ENCODE measurements at regions not wholly inside any gene's neighbourhood (a gene's known extent, or its start where the extent isn't known, plus 50 kb on each side); places are given as distances from the start of the nearest gene placed in this dataset.

- peaks cover 16% of the 10 kb centered on the region for H3K27me3 Mint-ChIP-seq (ENCODE audit: low read depth, unreplicated experiment)
- no peaks in the 10 kb centered on the region for H3K9me3 Mint-ChIP-seq (ENCODE audit: unreplicated experiment)
Measured at GRCh38 chr15:93300796-93301195, 211.8 kb upstream of the RGMA start.

GRCh38 chr15:93299675-93300074, 210.7 kb upstream of the RGMA start:
- Mint-ChIP-seq H3K4me1 (ENCODE audit: low read depth, unreplicated experiment) (no peaks in the 10 kb centered on the region), H3K36me3 (ENCODE audit: low read depth, unreplicated experiment) (no peaks in the 10 kb centered on the region), H3K27me3 (ENCODE audit: low read depth, unreplicated experiment) (peaks cover 9% of the 10 kb centered on the region), H3K27ac (ENCODE audit: unreplicated experiment) (no peak overlapping the region), H3K4me3 (ENCODE audit: unreplicated experiment) (no peak overlapping the region), H3K9me3 (ENCODE audit: unreplicated experiment) (no peaks in the 10 kb centered on the region)
- DNase-seq (ENCODE audit: low read depth) (no peak), FAIRE-seq (no peak)
- Histone ChIP-seq H3K4me2 (ENCODE audit: low read length) (no peak overlapping the region), H3K9me3 (ENCODE audit: insufficient read depth, low read depth, low read length) (no peaks in the 10 kb centered on the region), H2AFZ (ENCODE audit: low read depth, low read length) (no peak overlapping the region), H3K4me1 (ENCODE audit: insufficient read depth, low read length) (no peaks in the 10 kb centered on the region), H3K36me3 (ENCODE audit: insufficient read depth, low read length) (no peaks in the 10 kb centered on the region), H3K27me3 (ENCODE audit: insufficient read depth, low read length) (no peaks in the 10 kb centered on the region), H4K20me1 (ENCODE audit: insufficient read depth, low read length) (no peaks in the 10 kb centered on the region), H3K4me3 (ENCODE audit: insufficient read depth, low read depth, low read length) (no peak overlapping the region), H3K9ac (ENCODE audit: low read length) (no peak overlapping the region), H3K27ac (ENCODE audit: low read depth, low read length) (no peak overlapping the region), H3K79me2 (ENCODE audit: insufficient read depth, low read length) (no peaks in the 10 kb centered on the region)
- TF ChIP-seq CTCF (IDR thresholded peaks at IDR 0.05; ENCODE audit: insufficient read depth, low read depth, low read length), result no peak
- no peak for TF ChIP-seq EZH2 (IDR thresholded peaks at IDR 0.05; ENCODE audit: insufficient read depth, low read length)

More at GRCh38 chr15:93300796-93301195, 211.8 kb upstream of the RGMA start:
- Histone ChIP-seq H3K4me3 (ENCODE audit: insufficient read depth, low read depth, low read length) (no peak overlapping the region), H3K36me3 (ENCODE audit: insufficient read depth, low read length) (no peaks in the 10 kb centered on the region), H2AFZ (ENCODE audit: low read depth, low read length) (no peak overlapping the region), H3K27ac (ENCODE audit: low read depth, low read length) (no peak overlapping the region), H3K9ac (ENCODE audit: low read length) (no peak overlapping the region), H3K4me1 (ENCODE audit: insufficient read depth, low read length) (no peaks in the 10 kb centered on the region), H3K27me3 (ENCODE audit: insufficient read depth, low read length) (no peaks in the 10 kb centered on the region), H4K20me1 (ENCODE audit: insufficient read depth, low read length) (no peaks in the 10 kb centered on the region), H3K79me2 (ENCODE audit: insufficient read depth, low read length) (no peaks in the 10 kb centered on the region), H3K9me3 (ENCODE audit: insufficient read depth, low read depth, low read length) (no peaks in the 10 kb centered on the region), H3K4me2 (ENCODE audit: low read length) (no peak overlapping the region)
- H3K27ac Mint-ChIP-seq (ENCODE audit: unreplicated experiment), result no peak overlapping the region
- no peaks in the 10 kb centered on the region for H3K36me3 Mint-ChIP-seq (ENCODE audit: low read depth, unreplicated experiment)
- no peak overlapping the region for H3K4me3 Mint-ChIP-seq (ENCODE audit: unreplicated experiment)
- DNase-seq (ENCODE audit: low read depth) (no peak), FAIRE-seq (no peak)
- TF ChIP-seq CTCF (IDR thresholded peaks at IDR 0.05; ENCODE audit: insufficient read depth, low read depth, low read length), result no peak
- TF ChIP-seq EZH2 (IDR thresholded peaks at IDR 0.05; ENCODE audit: insufficient read depth, low read length), result no peak
- no peaks in the 10 kb centered on the region for H3K4me1 Mint-ChIP-seq (ENCODE audit: low read depth, unreplicated experiment)

GRCh38 chr15:93298901-93299300, 209.9 kb upstream of the RGMA start:
- no peak for TF ChIP-seq CTCF (IDR thresholded peaks at IDR 0.05; ENCODE audit: insufficient read depth, low read depth, low read length)
- TF ChIP-seq EZH2 (IDR thresholded peaks at IDR 0.05; ENCODE audit: insufficient read depth, low read length), result no peak
- H3K27ac Mint-ChIP-seq (ENCODE audit: unreplicated experiment), result no peak overlapping the region
- Histone ChIP-seq H3K27me3 (ENCODE audit: insufficient read depth, low read length) (no peaks in the 10 kb centered on the region), H4K20me1 (ENCODE audit: insufficient read depth, low read length) (no peaks in the 10 kb centered on the region), H2AFZ (ENCODE audit: low read depth, low read length) (no peak overlapping the region), H3K9me3 (ENCODE audit: insufficient read depth, low read depth, low read length) (no peaks in the 10 kb centered on the region), H3K36me3 (ENCODE audit: insufficient read depth, low read length) (no peaks in the 10 kb centered on the region), H3K4me2 (ENCODE audit: low read length) (no peak overlapping the region), H3K27ac (ENCODE audit: low read depth, low read length) (no peak overlapping the region), H3K4me1 (ENCODE audit: insufficient read depth, low read length) (no peaks in the 10 kb centered on the region), H3K4me3 (ENCODE audit: insufficient read depth, low read depth, low read length) (no peak overlapping the region), H3K9ac (ENCODE audit: low read length) (no peak overlapping the region), H3K79me2 (ENCODE audit: insufficient read depth, low read length) (no peaks in the 10 kb centered on the region)
- no peaks in the 10 kb centered on the region for H3K9me3 Mint-ChIP-seq (ENCODE audit: unreplicated experiment)
- no peak overlapping the region for H3K4me3 Mint-ChIP-seq (ENCODE audit: unreplicated experiment)
- H3K4me1 Mint-ChIP-seq (ENCODE audit: low read depth, unreplicated experiment), result no peaks in the 10 kb centered on the region
- no peaks in the 10 kb centered on the region for H3K36me3 Mint-ChIP-seq (ENCODE audit: low read depth, unreplicated experiment)
- no peak for DNase-seq (ENCODE audit: low read depth)
- no peak for FAIRE-seq
- peaks cover 8% of the 10 kb centered on the region for H3K27me3 Mint-ChIP-seq (ENCODE audit: low read depth, unreplicated experiment)
